ENCODE measurements at regions not wholly inside any gene's neighbourhood (a gene's known extent, or its start where the extent isn't known, plus 50 kb on each side); places are given as distances from the start of the nearest gene placed in this dataset.

GRCh38 chr4:13857800-13858199 lies 230.3 kb upstream of the BOD1L1 start:
- ChIA-PET POLR2A (no interaction called here), CTCF (no interaction called here)
- Mint-ChIP-seq H3K9me3 (ENCODE audit: insufficient read depth) (no peaks in the 10 kb centered on the region), H3K27me3 (ENCODE audit: low read depth) (no peaks in the 10 kb centered on the region), H3K27ac (no peak overlapping the region), H3K4me1 (ENCODE audit: low read depth) (no peaks in the 10 kb centered on the region), H3K36me3 (ENCODE audit: low read depth) (no peaks in the 10 kb centered on the region), H3K4me3 (no peak overlapping the region)
- DNase-seq: no peak
- no peak for ATAC-seq

- DNase-seq (no peak), ATAC-seq (no peak)
- no peaks in the 10 kb centered on the region for H3K9me3 Mint-ChIP-seq (ENCODE audit: insufficient read depth)
- H3K27ac Mint-ChIP-seq: no peak overlapping the region
- H3K4me1 Mint-ChIP-seq (ENCODE audit: low read depth): no peaks in the 10 kb centered on the region
- no peaks in the 10 kb centered on the region for H3K27me3 Mint-ChIP-seq (ENCODE audit: low read depth)
- H3K36me3 Mint-ChIP-seq (ENCODE audit: low read depth): no peaks in the 10 kb centered on the region
- POLR2A ChIA-PET: no interaction called here
- H3K4me3 Mint-ChIP-seq: no peak overlapping the region
- CTCF ChIA-PET: no interaction called here
These were observed 231.9 kb upstream of the BOD1L1 start for GRCh38 chr4:13859423-13859822.

- CTCF ChIA-PET: no interaction called here
- DNase-seq: no peak
- H3K36me3 Mint-ChIP-seq (ENCODE audit: low read depth): no peaks in the 10 kb centered on the region
These were observed 232.6 kb upstream of the BOD1L1 start for GRCh38 chr4:13860126-13860525.

GRCh38 chr4:13865871-13866669 lies 238.5 kb upstream of the BOD1L1 start:
- DNase-seq: no peak
- ChIA-PET CTCF (no interaction called here), POLR2A (no interaction called here)
- Mint-ChIP-seq H3K36me3 (ENCODE audit: low read depth) (no peaks in the 10 kb centered on the region), H3K4me1 (ENCODE audit: low read depth) (no peaks in the 10 kb centered on the region), H3K9me3 (ENCODE audit: insufficient read depth) (no peaks in the 10 kb centered on the region), H3K27me3 (ENCODE audit: low read depth) (no peaks in the 10 kb centered on the region), H3K27ac (no peak overlapping the region), H3K4me3 (no peak overlapping the region)
- no peak for ATAC-seq

More at GRCh38 chr4:13860126-13860525, 232.6 kb upstream of the BOD1L1 start:
- Mint-ChIP-seq H3K9me3 (ENCODE audit: insufficient read depth) (no peaks in the 10 kb centered on the region), H3K4me3 (no peak overlapping the region), H3K4me1 (ENCODE audit: low read depth) (no peaks in the 10 kb centered on the region), H3K27ac (no peak overlapping the region), H3K27me3 (ENCODE audit: low read depth) (no peaks in the 10 kb centered on the region)
- ATAC-seq: no peak
- POLR2A ChIA-PET: no interaction called here

- Mint-ChIP-seq H3K36me3 (ENCODE audit: low read depth) (no peaks in the 10 kb centered on the region), H3K27ac (no peak overlapping the region), H3K9me3 (ENCODE audit: insufficient read depth) (no peaks in the 10 kb centered on the region), H3K27me3 (ENCODE audit: low read depth) (no peaks in the 10 kb centered on the region), H3K4me1 (ENCODE audit: low read depth) (no peaks in the 10 kb centered on the region), H3K4me3 (no peak overlapping the region)
- DNase-seq (no peak), ATAC-seq (no peak)
- POLR2A ChIA-PET: no interaction called here
- CTCF ChIA-PET: no interaction called here
These were observed 239.4 kb upstream of the BOD1L1 start for GRCh38 chr4:13866881-13867280.

- ATAC-seq (no peak), DNase-seq (no peak)
- ChIA-PET CTCF (no interaction called here), POLR2A (no interaction called here)
- H3K36me3 Mint-ChIP-seq (ENCODE audit: low read depth): no peaks in the 10 kb centered on the region
- H3K27ac Mint-ChIP-seq: no peak overlapping the region
- no peaks in the 10 kb centered on the region for H3K9me3 Mint-ChIP-seq (ENCODE audit: insufficient read depth)
- H3K4me1 Mint-ChIP-seq (ENCODE audit: low read depth): no peaks in the 10 kb centered on the region
- H3K4me3 Mint-ChIP-seq: no peak overlapping the region
- no peaks in the 10 kb centered on the region for H3K27me3 Mint-ChIP-seq (ENCODE audit: low read depth)
These were observed 244.6 kb upstream of the BOD1L1 start for GRCh38 chr4:13872155-13872554.

GRCh38 chr4:13872955-13873354 lies 245.4 kb upstream of the BOD1L1 start:
- Mint-ChIP-seq H3K27me3 (ENCODE audit: low read depth) (no peaks in the 10 kb centered on the region), H3K27ac (no peak overlapping the region), H3K4me3 (no peak overlapping the region), H3K9me3 (ENCODE audit: insufficient read depth) (no peaks in the 10 kb centered on the region), H3K36me3 (ENCODE audit: low read depth) (no peaks in the 10 kb centered on the region), H3K4me1 (ENCODE audit: low read depth) (no peaks in the 10 kb centered on the region)
- ChIA-PET POLR2A (no interaction called here), CTCF (no interaction called here)
- DNase-seq (no peak), ATAC-seq (no peak)

GRCh38 chr4:13875181-13875580 lies 247.7 kb upstream of the BOD1L1 start:
- Mint-ChIP-seq H3K36me3 (ENCODE audit: low read depth) (no peaks in the 10 kb centered on the region), H3K9me3 (ENCODE audit: insufficient read depth) (no peaks in the 10 kb centered on the region), H3K4me3 (no peak overlapping the region), H3K4me1 (ENCODE audit: low read depth) (no peaks in the 10 kb centered on the region), H3K27ac (no peak overlapping the region), H3K27me3 (ENCODE audit: low read depth) (no peaks in the 10 kb centered on the region)
- ChIA-PET CTCF (no interaction called here), POLR2A (no interaction called here)
- DNase-seq (no peak), ATAC-seq (no peak)

GRCh38 chr4:13876131-13876530 lies 248.6 kb upstream of the BOD1L1 start:
- ATAC-seq: no peak
- ChIA-PET POLR2A (no interaction called here), CTCF (no interaction called here)
- no peak for DNase-seq
- no peaks in the 10 kb centered on the region for H3K9me3 Mint-ChIP-seq (ENCODE audit: insufficient read depth)
- H3K27me3 Mint-ChIP-seq (ENCODE audit: low read depth): no peaks in the 10 kb centered on the region
- H3K27ac Mint-ChIP-seq: no peak overlapping the region
- H3K4me1 Mint-ChIP-seq (ENCODE audit: low read depth): no peaks in the 10 kb centered on the region
- no peaks in the 10 kb centered on the region for H3K36me3 Mint-ChIP-seq (ENCODE audit: low read depth)
- H3K4me3 Mint-ChIP-seq: no peak overlapping the region

- CTCF ChIA-PET: no interaction called here
- H3K4me3 Mint-ChIP-seq: no peak overlapping the region
- DNase-seq: no peak
These were observed 249.4 kb upstream of the BOD1L1 start for GRCh38 chr4:13876940-13877339.

GRCh38 chr4:13877626-13878025 lies 250.1 kb upstream of the BOD1L1 start:
- Mint-ChIP-seq H3K36me3 (ENCODE audit: low read depth) (no peaks in the 10 kb centered on the region), H3K4me1 (ENCODE audit: low read depth) (no peaks in the 10 kb centered on the region), H3K27me3 (ENCODE audit: low read depth) (no peaks in the 10 kb centered on the region), H3K27ac (no peak overlapping the region), H3K9me3 (ENCODE audit: insufficient read depth) (no peaks in the 10 kb centered on the region), H3K4me3 (no peak overlapping the region)
- DNase-seq: no peak
- CTCF ChIA-PET: no interaction called here
- POLR2A ChIA-PET: no interaction called here
- ATAC-seq: no peak

More at GRCh38 chr4:13876940-13877339, 249.4 kb upstream of the BOD1L1 start:
- H3K27ac Mint-ChIP-seq: no peak overlapping the region
- ATAC-seq: no peak
- H3K4me1 Mint-ChIP-seq (ENCODE audit: low read depth): no peaks in the 10 kb centered on the region
- H3K9me3 Mint-ChIP-seq (ENCODE audit: insufficient read depth): no peaks in the 10 kb centered on the region
- POLR2A ChIA-PET: no interaction called here
- H3K36me3 Mint-ChIP-seq (ENCODE audit: low read depth): no peaks in the 10 kb centered on the region
- no peaks in the 10 kb centered on the region for H3K27me3 Mint-ChIP-seq (ENCODE audit: low read depth)

GRCh38 chr4:13881892-13882291 lies 254.4 kb upstream of the BOD1L1 start:
- Mint-ChIP-seq H3K4me1 (ENCODE audit: low read depth) (no peaks in the 10 kb centered on the region), H3K36me3 (ENCODE audit: low read depth) (no peaks in the 10 kb centered on the region), H3K9me3 (ENCODE audit: insufficient read depth) (no peaks in the 10 kb centered on the region), H3K27ac (no peak overlapping the region), H3K27me3 (ENCODE audit: low read depth) (no peaks in the 10 kb centered on the region), H3K4me3 (no peak overlapping the region)
- CTCF ChIA-PET: no interaction called here
- POLR2A ChIA-PET: no interaction called here
- DNase-seq (no peak), ATAC-seq (no peak)

GRCh38 chr4:13887010-13887409 lies 259.5 kb upstream of the BOD1L1 start:
- ATAC-seq (no peak), DNase-seq (no peak)
- no peaks in the 10 kb centered on the region for H3K27me3 Mint-ChIP-seq (ENCODE audit: low read depth)
- CTCF ChIA-PET: no interaction called here
- H3K9me3 Mint-ChIP-seq (ENCODE audit: insufficient read depth): no peaks in the 10 kb centered on the region
- no peaks in the 10 kb centered on the region for H3K36me3 Mint-ChIP-seq (ENCODE audit: low read depth)
- H3K27ac Mint-ChIP-seq: no peak overlapping the region
- H3K4me3 Mint-ChIP-seq: no peak overlapping the region
- no peaks in the 10 kb centered on the region for H3K4me1 Mint-ChIP-seq (ENCODE audit: low read depth)
- POLR2A ChIA-PET: no interaction called here
